BLaER1 (cell line): ENCODE measurements at regions not wholly inside any gene's neighbourhood (a gene's known extent, or its start where the extent isn't known, plus 50 kb on each side); places are given as distances from the start of the nearest gene placed in this dataset.
"Not testable (repeated sequence)": the region's sequence is repeated elsewhere in the genome, so short reads cannot be mapped to it uniquely, and the experiment has no call there.

Source experiments
- H3K27ac ChIP-seq: shearing (Covaris generic); formaldehyde crosslinking; 2 replicates; pipeline ENCODE4 v1.8.1; 2022
- H3K27me3 ChIP-seq: shearing (Covaris generic); formaldehyde crosslinking; 2 replicates; pipeline ENCODE4 v1.8.1; 2022
- H3K36me3 ChIP-seq: shearing (Covaris generic); formaldehyde crosslinking; 2 replicates; pipeline ENCODE4 v1.8.1; 2022
- H3K4me1 ChIP-seq: shearing (Covaris generic); formaldehyde crosslinking; 2 replicates; pipeline ENCODE4 v1.8.1; 2022
- H3K4me2 ChIP-seq: shearing (Covaris generic); formaldehyde crosslinking; 2 replicates; pipeline ENCODE4 v1.8.1; 2022
- H3K4me3 ChIP-seq: shearing (Covaris generic); formaldehyde crosslinking; 2 replicates; pipeline ENCODE4 v1.8.1; 2022
- H3K9ac ChIP-seq: shearing (Covaris generic); formaldehyde crosslinking; 2 replicates; pipeline ENCODE4 v1.8.1; 2022
- H3K9me3 ChIP-seq: shearing (Covaris generic); formaldehyde crosslinking; 2 replicates; pipeline ENCODE4 v1.8.1; 2022
- H4K20me1 ChIP-seq: shearing (Covaris generic); formaldehyde crosslinking; 2 replicates; pipeline ENCODE4 v1.8.1; 2022

GRCh38 chr2:87327648-87328371 is 306.2 kb upstream of the PLGLB1 start:
- not testable (repeated sequence) for H3K36me3 ChIP-seq, H3K27me3 ChIP-seq, H3K9me3 ChIP-seq, H3K27ac ChIP-seq, H3K4me3 ChIP-seq, H3K9ac ChIP-seq, H3K4me2 ChIP-seq, H3K4me1 ChIP-seq, H4K20me1 ChIP-seq

- not testable (repeated sequence) for H3K27me3 ChIP-seq, H3K4me1 ChIP-seq, H4K20me1 ChIP-seq, H3K27ac ChIP-seq, H3K4me2 ChIP-seq, H3K9me3 ChIP-seq, H3K9ac ChIP-seq, H3K36me3 ChIP-seq, H3K4me3 ChIP-seq
Observed at GRCh38 chr2:87329529-87329928, 307.9 kb upstream of the PLGLB1 start.

- not testable (repeated sequence) for H3K4me2 ChIP-seq, H3K4me1 ChIP-seq, H4K20me1 ChIP-seq, H3K27ac ChIP-seq, H3K9ac ChIP-seq, H3K36me3 ChIP-seq, H3K27me3 ChIP-seq, H3K4me3 ChIP-seq, H3K9me3 ChIP-seq
Observed at GRCh38 chr2:87330486-87330885, 308.8 kb upstream of the PLGLB1 start.

- H4K20me1 ChIP-seq, H3K4me3 ChIP-seq, H3K27ac ChIP-seq, H3K4me2 ChIP-seq, H3K36me3 ChIP-seq, H3K9me3 ChIP-seq, H3K4me1 ChIP-seq, H3K27me3 ChIP-seq, H3K9ac ChIP-seq: not testable (repeated sequence)
Observed at GRCh38 chr2:87331940-87332583, 310.4 kb upstream of the PLGLB1 start.

GRCh38 chr2:87334888-87335287 is 313.2 kb upstream of the PLGLB1 start:
- not testable (repeated sequence) for H3K4me2 ChIP-seq, H4K20me1 ChIP-seq, H3K27ac ChIP-seq, H3K36me3 ChIP-seq, H3K4me3 ChIP-seq, H3K9ac ChIP-seq, H3K27me3 ChIP-seq, H3K9me3 ChIP-seq, H3K4me1 ChIP-seq

- H4K20me1 ChIP-seq, H3K4me3 ChIP-seq, H3K36me3 ChIP-seq, H3K27me3 ChIP-seq, H3K27ac ChIP-seq, H3K4me1 ChIP-seq, H3K4me2 ChIP-seq, H3K9me3 ChIP-seq, H3K9ac ChIP-seq: not testable (repeated sequence)
Observed at GRCh38 chr2:87338998-87339397, 317.4 kb upstream of the PLGLB1 start.

GRCh38 chr2:87341601-87342014 is 320.0 kb upstream of the PLGLB1 start:
- not testable (repeated sequence) for H3K27me3 ChIP-seq, H3K9ac ChIP-seq, H3K9me3 ChIP-seq, H3K4me1 ChIP-seq, H3K36me3 ChIP-seq, H3K27ac ChIP-seq, H3K4me2 ChIP-seq, H3K4me3 ChIP-seq, H4K20me1 ChIP-seq

GRCh38 chr2:87342175-87342574 is 320.5 kb upstream of the PLGLB1 start:
- not testable (repeated sequence) for H3K9ac ChIP-seq, H3K9me3 ChIP-seq, H3K4me1 ChIP-seq, H3K4me2 ChIP-seq, H3K27me3 ChIP-seq, H3K27ac ChIP-seq, H3K36me3 ChIP-seq, H3K4me3 ChIP-seq, H4K20me1 ChIP-seq

GRCh38 chr2:87343347-87343746 is 321.7 kb upstream of the PLGLB1 start:
- not testable (repeated sequence) for H3K9me3 ChIP-seq, H3K27me3 ChIP-seq, H3K36me3 ChIP-seq, H3K9ac ChIP-seq, H3K4me1 ChIP-seq, H3K27ac ChIP-seq, H3K4me3 ChIP-seq, H4K20me1 ChIP-seq, H3K4me2 ChIP-seq

- H4K20me1 ChIP-seq, H3K9ac ChIP-seq, H3K4me3 ChIP-seq, H3K36me3 ChIP-seq, H3K27ac ChIP-seq, H3K4me2 ChIP-seq, H3K27me3 ChIP-seq, H3K9me3 ChIP-seq, H3K4me1 ChIP-seq: not testable (repeated sequence)
Observed at GRCh38 chr2:87345283-87345682, 323.6 kb upstream of the PLGLB1 start.

GRCh38 chr2:87348556-87348955 is 326.9 kb upstream of the PLGLB1 start:
- H3K27me3 ChIP-seq, H3K4me3 ChIP-seq, H3K27ac ChIP-seq, H3K4me2 ChIP-seq, H3K4me1 ChIP-seq, H4K20me1 ChIP-seq, H3K36me3 ChIP-seq, H3K9me3 ChIP-seq, H3K9ac ChIP-seq: not testable (repeated sequence)

GRCh38 chr2:87349006-87349405 is 327.4 kb upstream of the PLGLB1 start:
- not testable (repeated sequence) for H3K36me3 ChIP-seq, H3K27ac ChIP-seq, H3K4me2 ChIP-seq, H3K4me3 ChIP-seq, H3K4me1 ChIP-seq, H3K27me3 ChIP-seq, H3K9me3 ChIP-seq, H3K9ac ChIP-seq, H4K20me1 ChIP-seq

GRCh38 chr2:87352178-87352934 is 330.7 kb upstream of the PLGLB1 start:
- not testable (repeated sequence) for H3K4me1 ChIP-seq, H3K4me3 ChIP-seq, H3K27ac ChIP-seq, H3K9ac ChIP-seq, H4K20me1 ChIP-seq, H3K36me3 ChIP-seq, H3K4me2 ChIP-seq, H3K9me3 ChIP-seq, H3K27me3 ChIP-seq

- H3K9me3 ChIP-seq, H3K4me2 ChIP-seq, H3K36me3 ChIP-seq, H3K27ac ChIP-seq, H3K9ac ChIP-seq, H4K20me1 ChIP-seq, H3K4me3 ChIP-seq, H3K4me1 ChIP-seq, H3K27me3 ChIP-seq: not testable (repeated sequence)
Observed at GRCh38 chr2:87353408-87353807, 331.8 kb upstream of the PLGLB1 start.

- not testable (repeated sequence) for H3K27me3 ChIP-seq, H3K9ac ChIP-seq, H3K27ac ChIP-seq, H3K4me1 ChIP-seq, H3K4me2 ChIP-seq, H3K9me3 ChIP-seq, H3K36me3 ChIP-seq, H4K20me1 ChIP-seq, H3K4me3 ChIP-seq
Observed at GRCh38 chr2:87354102-87354501, 332.5 kb upstream of the PLGLB1 start.
